Activated T-helper 2 cell treated with anti-CD3 and anti-CD28 coated beads, Interferon-gamma antibody, Interleukin-2, Interleukin-4, amounts not matched to agents 10 μg/mL and 5 μg/mL and 100 μg/mL, durations not matched to agents 14 hours and 24 hours and 36 hours (primary cell): ENCODE measurements at regions not wholly inside any gene's neighbourhood (a gene's known extent, or its start where the extent isn't known, plus 50 kb on each side); places are given as distances from the start of the nearest gene placed in this dataset.
"Not testable (repeated sequence)": the region's sequence is repeated elsewhere in the genome, so short reads cannot be mapped to it uniquely, and the experiment has no call there.

Experiments used
- DNase-seq: peaks from one replicate; pipeline ENCODE4 v3.0.0; 2021; ENCODE audit warnings: low spot score
- H3K27ac Mint-ChIP-seq: one replicate; pipeline ENCODE4 v1.8.0; 2021; ENCODE audit warnings: mixed read lengths
- H3K27me3 Mint-ChIP-seq: one replicate; pipeline ENCODE4 v1.8.0; 2021; ENCODE audit warnings: low read depth, mixed read lengths
- H3K36me3 Mint-ChIP-seq: one replicate; pipeline ENCODE4 v1.8.0; 2021; ENCODE audit warnings: low read depth, mixed read lengths
- H3K4me1 Mint-ChIP-seq: one replicate; pipeline ENCODE4 v1.8.0; 2021; ENCODE audit warnings: low read depth, mixed read lengths
- H3K4me3 Mint-ChIP-seq: one replicate; pipeline ENCODE4 v1.8.0; 2021; ENCODE audit warnings: low read depth, mild to moderate bottlenecking, moderate library complexity, mixed read lengths
- H3K9me3 Mint-ChIP-seq: one replicate; pipeline ENCODE4 v1.8.0; 2021; ENCODE audit warnings: mixed read lengths
- intact Hi-C: fragments of 100-400 bp; cut with micrococcal nuclease; formaldehyde crosslinking; loops from one replicate; pipeline ENCODE4 v1.15.1; 2023

- H3K27me3 Mint-ChIP-seq = no peaks in the 10 kb centered on the region
- H3K9me3 Mint-ChIP-seq = no peaks in the 10 kb centered on the region
- no peaks in the 10 kb centered on the region for H3K36me3 Mint-ChIP-seq
Measured at GRCh38 chr12:28781671-28782652, 367.1 kb upstream of the FAR2 start.

GRCh38 chr12:28782812-28783211, 366.3 kb upstream of the FAR2 start:
- Mint-ChIP-seq H3K27me3 (no peaks in the 10 kb centered on the region), H3K27ac (no peak overlapping the region), H3K4me1 (no peaks in the 10 kb centered on the region), H3K36me3 (no peaks in the 10 kb centered on the region), H3K4me3 (no peak overlapping the region), H3K9me3 (no peaks in the 10 kb centered on the region)
- intact Hi-C loops = no loop called here
- DNase-seq = no peak

More at GRCh38 chr12:28781671-28782652, 367.1 kb upstream of the FAR2 start:
- DNase-seq = no peak
- Mint-ChIP-seq H3K27ac (no peak overlapping the region), H3K4me1 (no peaks in the 10 kb centered on the region), H3K4me3 (no peak overlapping the region)
- intact Hi-C loops = no loop called here

- Mint-ChIP-seq H3K36me3 (no peaks in the 10 kb centered on the region), H3K4me1 (no peaks in the 10 kb centered on the region), H3K27ac (no peak overlapping the region), H3K9me3 (no peaks in the 10 kb centered on the region), H3K4me3 (no peak overlapping the region), H3K27me3 (no peaks in the 10 kb centered on the region)
- intact Hi-C loops = no loop called here
- no peak for DNase-seq
Measured at GRCh38 chr12:28787151-28787550, 361.9 kb upstream of the FAR2 start.

GRCh38 chr12:28788256-28788655, 360.8 kb upstream of the FAR2 start:
- H3K9me3 Mint-ChIP-seq, H3K4me3 Mint-ChIP-seq, H3K27me3 Mint-ChIP-seq, intact Hi-C loops, H3K36me3 Mint-ChIP-seq, H3K4me1 Mint-ChIP-seq, DNase-seq, H3K27ac Mint-ChIP-seq: not testable (repeated sequence)

GRCh38 chr12:28793581-28794151, 355.4 kb upstream of the FAR2 start:
- H3K9me3 Mint-ChIP-seq = no peaks in the 10 kb centered on the region
- no peaks in the 10 kb centered on the region for H3K4me1 Mint-ChIP-seq
- no peak overlapping the region for H3K27ac Mint-ChIP-seq
- no peaks in the 10 kb centered on the region for H3K36me3 Mint-ChIP-seq
- intact Hi-C loops = no loop called here
- DNase-seq = no peak
- no peaks in the 10 kb centered on the region for H3K27me3 Mint-ChIP-seq
- H3K4me3 Mint-ChIP-seq = no peak overlapping the region

DNA sequence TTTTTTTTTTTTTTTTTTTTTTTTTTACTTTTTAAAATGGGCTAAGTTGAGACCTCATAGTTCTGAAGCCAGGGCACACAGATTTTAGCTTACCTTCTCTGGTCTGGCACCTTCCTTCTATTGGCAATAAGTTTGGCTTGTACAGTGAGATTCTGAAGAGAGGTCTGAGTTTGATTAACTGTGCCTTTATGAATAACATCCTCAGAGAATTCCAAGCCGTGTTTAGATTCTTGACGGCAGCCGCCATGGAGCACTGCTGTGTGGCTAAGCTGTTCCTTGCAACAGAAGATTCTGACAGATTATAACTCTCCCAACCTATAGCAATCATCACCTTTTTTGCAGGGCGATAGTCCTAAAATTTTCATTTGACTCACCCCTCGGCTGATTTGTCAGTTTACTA, 354.9 kb upstream of the FAR2 start:
- intact Hi-C loops = no loop called here
- Mint-ChIP-seq H3K4me1 (no peaks in the 10 kb centered on the region), H3K27ac (no peak overlapping the region), H3K36me3 (no peaks in the 10 kb centered on the region), H3K27me3 (no peaks in the 10 kb centered on the region), H3K4me3 (no peak overlapping the region), H3K9me3 (no peaks in the 10 kb centered on the region)
- DNase-seq = no peak

- no peak for DNase-seq
- intact Hi-C loops = no loop called here
- Mint-ChIP-seq H3K9me3 (no peaks in the 10 kb centered on the region), H3K27ac (no peak overlapping the region), H3K36me3 (no peaks in the 10 kb centered on the region), H3K27me3 (no peaks in the 10 kb centered on the region), H3K4me3 (no peak overlapping the region), H3K4me1 (no peaks in the 10 kb centered on the region)
Measured at GRCh38 chr12:28794786-28795185, 354.3 kb upstream of the FAR2 start.

DNA sequence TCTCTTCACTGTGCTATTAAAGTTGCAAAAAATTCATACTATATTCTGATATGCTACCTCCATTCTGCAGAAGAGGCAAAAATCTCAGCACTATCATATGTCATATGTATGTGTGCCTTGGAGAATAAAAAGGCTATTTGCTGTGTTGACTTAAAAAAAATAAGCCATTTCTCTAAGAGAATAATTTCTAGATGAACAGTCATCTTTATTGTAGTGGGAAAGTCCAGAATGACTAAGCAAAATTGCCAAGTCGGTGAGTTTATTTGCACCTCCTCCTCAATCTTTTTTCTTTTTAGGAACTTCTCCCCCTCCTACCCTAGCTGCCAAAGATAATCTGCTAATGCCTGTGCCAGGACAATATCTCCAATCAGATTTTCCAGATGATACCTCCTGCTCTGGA, 353.8 kb upstream of the FAR2 start:
- Mint-ChIP-seq H3K27me3 (no peaks in the 10 kb centered on the region), H3K4me1 (no peaks in the 10 kb centered on the region), H3K27ac (no peak overlapping the region), H3K4me3 (no peak overlapping the region), H3K36me3 (no peaks in the 10 kb centered on the region), H3K9me3 (no peaks in the 10 kb centered on the region)
- DNase-seq = no peak
- intact Hi-C loops = no loop called here

- no peaks in the 10 kb centered on the region for H3K4me1 Mint-ChIP-seq
- H3K27ac Mint-ChIP-seq = no peak overlapping the region
- H3K9me3 Mint-ChIP-seq = no peaks in the 10 kb centered on the region
- H3K4me3 Mint-ChIP-seq = no peak overlapping the region
- no peaks in the 10 kb centered on the region for H3K27me3 Mint-ChIP-seq
- DNase-seq = no peak
- intact Hi-C loops = no loop called here
- H3K36me3 Mint-ChIP-seq = no peaks in the 10 kb centered on the region
Measured at GRCh38 chr12:28799348-28799747, 349.7 kb upstream of the FAR2 start.

DNA sequence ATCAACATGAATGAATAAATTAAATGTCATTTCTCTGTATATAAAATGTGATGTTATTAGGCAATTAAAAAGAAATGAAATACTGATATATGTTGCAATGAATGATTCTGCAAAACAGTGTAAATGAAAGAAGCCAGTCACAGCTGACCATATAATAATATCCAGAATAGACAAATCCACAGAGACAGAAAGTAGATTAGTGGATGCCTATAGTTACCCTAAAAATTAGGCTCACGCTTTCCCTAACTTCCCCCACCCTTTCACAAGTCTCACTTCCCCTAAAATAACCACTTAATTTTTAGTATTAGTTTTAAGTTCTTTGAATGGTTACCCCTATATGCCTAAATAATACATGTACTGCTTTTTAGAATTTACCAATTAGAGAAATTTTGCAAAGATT, 348.9 kb upstream of the FAR2 start:
- no peak for DNase-seq
- Mint-ChIP-seq H3K9me3 (no peaks in the 10 kb centered on the region), H3K4me1 (no peaks in the 10 kb centered on the region), H3K36me3 (no peaks in the 10 kb centered on the region), H3K4me3 (no peak overlapping the region), H3K27me3 (no peaks in the 10 kb centered on the region), H3K27ac (no peak overlapping the region)
- intact Hi-C loops = no loop called here

- no peak for DNase-seq
- Mint-ChIP-seq H3K4me1 (no peaks in the 10 kb centered on the region), H3K9me3 (no peaks in the 10 kb centered on the region), H3K4me3 (no peak overlapping the region), H3K27ac (no peak overlapping the region), H3K27me3 (no peaks in the 10 kb centered on the region), H3K36me3 (no peaks in the 10 kb centered on the region)
- intact Hi-C loops = no loop called here
Measured at GRCh38 chr12:28802706-28803438, 346.2 kb upstream of the FAR2 start.

GRCh38 chr12:28807535-28807934, 341.5 kb upstream of the FAR2 start:
- Mint-ChIP-seq H3K27ac (no peak overlapping the region), H3K27me3 (no peaks in the 10 kb centered on the region), H3K9me3 (no peaks in the 10 kb centered on the region), H3K4me1 (no peaks in the 10 kb centered on the region), H3K4me3 (no peak overlapping the region), H3K36me3 (no peaks in the 10 kb centered on the region)
- intact Hi-C loops = no loop called here
- DNase-seq = no peak

DNA sequence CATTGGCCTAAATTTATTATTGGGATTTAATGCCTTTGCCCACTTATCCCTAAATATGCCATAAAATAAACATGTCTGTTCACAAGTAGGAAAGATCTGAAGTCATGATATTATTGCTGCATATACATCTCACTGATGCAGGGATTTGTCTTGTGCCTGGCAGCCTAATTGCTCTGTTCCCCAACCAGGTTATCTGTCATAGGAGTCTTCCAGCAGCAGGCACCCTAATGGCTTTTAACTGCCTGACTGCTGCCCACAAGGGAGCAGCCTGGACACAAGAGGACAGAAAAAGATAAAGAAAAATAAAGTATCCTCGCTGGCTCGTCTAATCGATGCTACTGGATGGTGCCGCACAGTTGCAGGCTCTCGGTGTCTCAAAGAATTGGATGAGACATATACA, 337.6 kb upstream of the FAR2 start:
- H3K4me1 Mint-ChIP-seq = no peaks in the 10 kb centered on the region
- no peaks in the 10 kb centered on the region for H3K36me3 Mint-ChIP-seq
- no peak for DNase-seq
- H3K4me3 Mint-ChIP-seq = no peak overlapping the region
- H3K27me3 Mint-ChIP-seq = no peaks in the 10 kb centered on the region
- H3K9me3 Mint-ChIP-seq = no peaks in the 10 kb centered on the region
- H3K27ac Mint-ChIP-seq = no peak overlapping the region
- intact Hi-C loops = no loop called here
